ENCODE measurements at regions not wholly inside any gene's neighbourhood (a gene's known extent, or its start where the extent isn't known, plus 50 kb on each side); places are given as distances from the start of the nearest gene placed in this dataset.

DNA sequence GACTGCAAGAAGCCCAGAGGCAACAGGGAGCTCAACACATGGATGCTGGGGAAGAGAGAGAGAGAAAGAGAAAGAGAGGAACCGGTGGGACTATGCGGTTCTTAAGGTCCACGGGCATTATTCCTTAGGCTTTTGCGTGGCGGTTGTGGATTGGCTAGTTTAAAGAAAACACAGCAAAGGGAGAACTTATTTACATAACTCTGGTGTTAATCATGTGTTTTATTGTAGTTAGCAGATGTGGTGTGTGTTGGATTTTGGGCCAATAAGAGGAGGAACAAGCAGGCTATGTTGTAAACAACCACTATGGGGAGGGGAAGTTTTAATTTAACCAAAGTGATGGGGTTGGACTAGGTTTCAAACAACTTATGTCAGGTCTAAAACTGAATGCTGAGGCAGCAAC lies 275.3 kb upstream of the KLF12 start:
- no peak for DNase-seq (ENCODE audit: low read depth in 2 of 2)

DNA sequence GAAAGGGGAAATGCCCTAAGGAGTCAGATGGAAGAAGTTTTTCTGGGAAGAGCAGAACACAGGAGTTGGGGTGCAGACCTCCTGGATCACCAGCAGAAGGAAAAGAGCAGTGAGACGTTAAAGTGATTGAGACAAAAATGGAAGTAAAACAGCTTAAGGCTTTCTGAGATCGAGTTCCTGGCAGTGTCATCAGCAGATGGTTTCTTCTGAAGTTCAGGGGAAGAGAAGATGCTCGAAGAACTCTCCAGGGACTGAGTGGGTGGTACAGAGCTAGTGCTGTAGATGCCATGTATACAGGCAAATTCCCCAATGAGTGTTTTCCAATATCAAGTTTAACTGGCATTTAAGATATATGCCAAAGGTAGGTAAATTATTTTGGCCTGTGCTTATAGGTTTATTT lies 272.2 kb upstream of the KLF12 start:
- DNase-seq (ENCODE audit: low read depth in 2 of 2): no peak

DNA sequence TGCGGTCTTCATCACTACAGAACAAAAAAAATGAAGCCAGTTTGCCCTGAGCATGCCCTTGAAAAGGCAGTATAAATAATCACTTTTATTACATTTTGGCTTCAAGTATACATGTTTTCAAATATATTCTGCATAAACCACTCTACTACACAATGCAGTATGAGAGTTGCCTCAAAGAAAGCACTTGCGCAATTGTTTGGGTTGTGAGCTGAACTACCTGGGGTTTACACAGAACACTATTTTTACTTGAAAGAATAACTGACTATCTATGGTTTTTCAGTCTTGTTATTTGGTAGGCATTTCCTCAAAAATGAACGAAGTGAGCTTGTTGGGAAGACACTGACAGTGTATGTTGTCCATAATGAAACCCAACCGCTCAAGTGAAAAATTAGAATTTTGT lies 264.4 kb upstream of the KLF12 start:
- DNase-seq (ENCODE audit: low read depth in 2 of 2): no peak

DNA sequence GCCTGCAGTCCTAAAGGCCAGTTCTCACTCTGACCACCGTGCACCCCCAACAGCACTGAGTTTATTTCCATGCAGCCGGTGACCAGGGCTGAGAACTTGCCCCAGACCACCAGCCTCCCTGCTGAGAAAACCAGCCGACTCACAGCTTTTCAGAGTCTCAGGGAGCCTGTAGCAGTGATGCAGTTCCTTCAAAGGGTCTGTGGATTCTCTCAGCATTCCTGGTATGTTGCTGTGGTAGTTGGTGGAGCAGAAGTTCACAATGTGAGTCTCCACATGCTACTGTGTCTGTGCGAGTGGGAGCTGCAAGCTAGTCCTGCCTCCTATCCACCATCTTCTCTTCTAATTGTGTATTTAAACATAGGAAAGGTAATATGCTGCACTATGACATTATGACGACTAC lies 254.9 kb upstream of the KLF12 start:
- no peak for DNase-seq (ENCODE audit: low read depth in 2 of 2)

DNA sequence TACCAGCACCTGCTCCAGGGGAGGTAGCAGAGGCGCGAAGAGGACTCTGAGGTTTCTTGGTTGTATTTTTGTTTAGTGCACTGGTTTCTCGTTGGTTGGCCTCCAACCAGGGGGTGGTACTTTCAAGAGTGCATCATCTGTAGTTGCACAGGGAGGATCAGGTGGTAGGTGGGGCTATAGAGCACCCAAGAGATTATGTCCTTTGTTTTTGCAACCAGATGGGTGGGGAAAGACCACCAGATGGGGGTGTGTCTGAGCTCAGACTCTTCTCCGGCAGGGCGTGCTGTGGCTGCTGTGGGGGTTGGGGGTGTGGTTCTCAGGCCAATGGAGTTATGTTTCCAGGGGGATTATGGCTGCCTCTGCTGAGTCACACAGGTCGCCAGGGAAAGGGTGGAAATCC lies 254.4 kb upstream of the KLF12 start:
- DNase-seq (ENCODE audit: low read depth in 2 of 2): no peak

DNA sequence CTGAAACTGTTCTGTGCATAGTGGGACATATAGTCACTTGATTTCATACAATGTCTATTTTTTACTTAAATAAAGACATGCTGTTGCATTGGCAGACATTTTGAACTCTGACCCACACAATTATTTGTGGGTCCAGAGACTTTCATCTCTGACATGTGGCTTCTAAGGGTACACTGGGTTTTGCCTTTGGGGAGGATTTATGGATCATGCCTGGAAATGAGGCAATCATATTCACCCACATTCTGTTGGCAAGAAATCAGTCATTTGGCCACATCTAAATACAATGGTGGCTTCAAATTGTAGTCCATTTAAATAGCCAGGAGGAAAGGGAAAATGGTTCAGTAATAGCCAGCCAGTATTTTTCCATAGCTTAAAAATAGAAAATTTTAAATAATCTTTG lies 238.3 kb upstream of the KLF12 start:
- no peak for DNase-seq (ENCODE audit: low read depth in 2 of 2)

DNA sequence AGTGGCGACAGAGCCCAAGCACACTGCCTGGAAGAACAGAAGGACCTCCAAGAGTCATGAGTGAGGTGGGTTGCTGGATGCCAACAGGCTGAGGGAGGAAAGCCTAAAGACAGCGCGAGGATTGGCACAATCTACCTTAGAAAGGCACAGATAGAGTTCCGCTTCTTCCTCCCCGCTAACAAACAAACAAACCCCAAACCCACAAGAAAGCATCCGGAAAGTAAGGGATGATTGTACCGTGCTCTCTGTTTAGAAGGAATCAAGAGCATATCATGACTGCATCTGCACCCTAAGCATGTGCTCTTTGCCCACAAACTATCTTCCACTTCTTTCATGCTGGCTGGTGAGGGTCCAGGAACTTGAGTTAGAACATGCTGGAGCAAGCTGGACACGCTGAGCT lies 233.0 kb upstream of the KLF12 start:
- DNase-seq (ENCODE audit: low read depth in 2 of 2): no peak

DNA sequence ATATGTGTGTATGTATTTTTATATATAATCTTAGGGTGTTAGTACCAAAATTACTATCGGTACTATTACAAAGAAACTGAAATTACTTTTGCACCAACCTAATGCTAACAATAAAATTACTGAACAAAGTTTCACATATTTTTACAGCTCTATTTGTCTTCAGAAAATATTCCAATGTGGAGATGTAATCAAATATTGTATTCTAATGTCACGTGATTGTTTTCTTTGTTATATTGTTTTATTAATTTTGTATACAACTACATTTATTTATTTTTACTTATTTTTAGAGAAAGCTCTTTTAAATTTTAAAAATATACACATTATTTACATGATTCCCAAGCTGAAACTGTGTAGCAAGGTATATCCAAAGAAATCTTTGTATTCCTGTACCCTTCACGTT lies 227.1 kb upstream of the KLF12 start:
- DNase-seq (ENCODE audit: low read depth in 2 of 2): no peak

DNA sequence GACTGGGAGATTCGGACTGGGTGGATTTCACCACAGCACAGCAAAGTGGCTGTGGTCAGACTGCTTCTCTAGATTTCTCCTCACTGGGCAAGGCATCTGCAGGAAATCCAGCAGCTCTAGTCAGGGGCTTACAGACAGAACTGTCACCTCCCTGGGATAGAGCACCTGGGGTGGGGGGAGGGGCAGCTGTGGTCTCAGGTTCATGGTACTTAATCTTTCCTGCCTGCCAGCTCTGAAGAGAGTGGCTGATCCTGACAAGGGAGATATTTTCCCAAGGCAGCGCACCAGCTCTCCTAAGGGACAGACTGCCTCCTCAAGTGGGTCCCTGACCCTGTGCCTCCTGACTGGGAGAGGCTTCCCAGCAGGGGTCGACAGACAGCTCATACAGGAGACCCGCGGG lies 212.8 kb upstream of the KLF12 start:
- DNase-seq (ENCODE audit: low read depth in 2 of 2): no peak

DNA sequence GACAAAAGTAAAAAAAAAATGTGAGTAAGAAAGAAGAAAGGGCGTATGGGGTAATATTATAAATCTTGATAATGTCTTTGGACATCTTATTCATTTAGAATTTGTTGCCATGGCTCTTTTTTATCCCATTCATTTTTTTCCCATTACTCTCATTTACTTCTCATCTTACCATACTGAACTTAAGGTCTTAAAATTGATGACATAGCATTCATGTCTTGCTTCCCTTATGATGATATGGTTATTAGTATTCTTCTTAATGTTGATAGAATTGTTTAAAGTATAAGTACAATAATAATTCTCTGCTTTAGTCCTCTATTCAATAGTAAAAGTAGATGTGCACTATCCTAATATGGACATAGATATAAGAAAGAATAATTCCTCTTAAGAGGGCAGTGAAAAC lies 204.1 kb upstream of the KLF12 start:
- DNase-seq (ENCODE audit: low read depth in 2 of 2): no peak

DNA sequence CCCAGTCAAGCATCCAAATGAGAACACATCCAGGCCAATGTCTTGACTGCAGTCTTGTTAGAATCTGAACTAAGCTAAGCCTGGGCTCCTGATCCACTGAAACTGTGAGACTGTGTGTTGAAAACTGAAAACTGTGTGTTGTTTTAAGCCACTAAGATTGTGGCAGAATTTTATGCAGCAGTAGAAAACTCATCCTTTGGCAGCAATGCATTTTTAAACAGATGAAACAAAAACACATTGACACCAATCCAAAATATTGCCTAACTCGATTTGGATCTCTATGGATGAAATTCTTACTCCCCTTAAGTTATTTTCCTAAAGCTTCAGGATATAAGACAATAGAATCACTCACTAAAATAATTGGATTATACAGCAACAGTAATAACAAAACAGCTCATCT lies 202.3 kb upstream of the KLF12 start:
- no peak for DNase-seq (ENCODE audit: low read depth in 2 of 2)

DNA sequence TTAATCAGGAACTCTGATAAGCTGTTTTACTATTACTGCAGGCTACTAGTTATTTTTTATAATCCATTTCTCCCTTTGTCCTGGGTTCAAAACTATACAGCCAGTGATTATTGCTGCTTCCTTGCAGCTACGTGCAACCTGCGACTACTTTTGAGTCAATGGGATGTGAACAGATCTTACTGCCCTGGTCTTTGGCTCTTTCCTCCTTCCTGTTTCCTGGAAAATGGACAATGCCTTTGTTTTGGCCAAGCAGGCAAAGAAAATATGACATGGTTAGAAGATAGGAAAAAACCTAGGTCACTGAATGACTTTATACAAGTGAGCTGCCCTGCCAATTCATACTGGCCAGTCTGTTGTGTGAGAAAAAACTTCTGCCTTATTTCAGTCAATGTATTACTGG lies 201.2 kb upstream of the KLF12 start:
- no peak for DNase-seq (ENCODE audit: low read depth in 2 of 2)

DNA sequence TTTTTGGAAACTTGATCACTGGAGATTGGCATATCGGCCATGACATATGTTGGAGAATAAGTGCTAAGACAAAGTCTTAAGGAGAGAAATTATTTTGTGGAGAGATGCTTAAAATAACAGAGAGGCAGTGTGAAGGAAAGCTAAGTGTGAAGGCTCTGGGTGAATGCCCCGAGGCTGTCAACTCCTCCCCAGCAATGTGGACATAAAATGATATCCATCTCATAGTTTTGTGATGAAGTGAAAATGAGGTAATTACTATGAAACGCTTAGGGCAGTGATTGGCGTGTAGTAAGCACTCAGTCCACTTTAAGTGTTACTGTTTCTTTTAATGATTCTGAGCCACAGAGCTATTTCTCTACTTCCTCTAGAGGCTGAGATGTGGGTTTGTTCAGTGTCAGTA lies 195.8 kb upstream of the KLF12 start:
- no peak for DNase-seq (ENCODE audit: low read depth in 2 of 2)

DNA sequence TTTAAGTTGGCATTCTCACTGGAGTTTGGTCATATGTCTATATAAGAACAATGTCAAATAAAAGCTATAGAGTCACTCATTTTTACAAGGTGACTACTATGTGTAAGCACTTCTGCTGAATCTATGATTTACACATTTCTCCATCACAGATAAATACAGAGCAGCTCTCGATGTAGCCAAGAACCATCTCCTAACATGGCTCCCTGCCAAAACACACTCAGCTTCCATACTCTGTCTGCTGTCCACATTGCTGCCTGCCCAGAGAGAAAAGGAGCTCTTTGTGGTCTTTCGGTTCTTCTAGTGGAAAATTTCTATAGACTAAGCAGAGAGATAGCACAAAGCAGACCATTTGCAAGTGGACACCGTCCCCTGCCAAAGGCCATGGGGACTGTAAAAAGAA lies 190.9 kb upstream of the KLF12 start:
- no peak for DNase-seq (ENCODE audit: low read depth in 2 of 2)

DNA sequence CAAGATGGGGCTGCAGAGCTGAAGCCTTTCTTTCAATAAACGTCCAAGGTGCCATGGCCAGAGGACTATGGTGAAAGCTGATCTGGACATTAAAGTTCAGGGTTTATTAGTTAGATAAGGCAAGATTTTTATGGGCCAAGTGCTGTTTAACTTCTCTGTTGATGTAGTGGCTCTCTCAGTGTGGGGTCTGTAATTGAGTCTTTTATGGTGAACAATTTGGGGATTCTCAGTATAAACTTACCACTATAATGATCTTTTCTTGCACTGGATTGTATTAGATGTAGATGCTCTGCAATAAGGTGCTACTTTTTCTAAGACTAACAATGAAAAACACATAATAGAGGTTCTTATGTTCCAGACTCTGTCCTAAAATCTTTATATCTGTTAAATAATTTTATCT lies 190.1 kb upstream of the KLF12 start:
- no peak for DNase-seq (ENCODE audit: low read depth in 2 of 2)

DNA sequence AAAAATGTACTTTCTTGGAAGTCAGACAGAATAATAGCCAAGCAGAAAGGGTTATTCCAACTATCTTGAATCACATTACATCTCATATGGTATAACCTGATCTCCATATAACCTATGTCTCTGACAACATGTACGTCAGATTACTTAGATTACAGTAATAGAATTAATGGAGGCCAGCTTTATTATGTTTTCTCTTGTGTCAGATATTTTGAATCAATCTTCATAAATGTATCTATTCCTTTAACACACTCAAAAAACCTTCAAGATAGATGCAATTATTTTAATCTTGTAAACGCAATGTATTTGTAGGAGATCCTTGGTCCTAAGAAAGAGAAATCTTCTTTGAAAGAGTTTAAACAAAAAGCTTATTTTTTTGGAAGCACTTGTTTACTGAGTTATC lies 188.4 kb upstream of the KLF12 start:
- DNase-seq (ENCODE audit: low read depth in 2 of 2): no peak

DNA sequence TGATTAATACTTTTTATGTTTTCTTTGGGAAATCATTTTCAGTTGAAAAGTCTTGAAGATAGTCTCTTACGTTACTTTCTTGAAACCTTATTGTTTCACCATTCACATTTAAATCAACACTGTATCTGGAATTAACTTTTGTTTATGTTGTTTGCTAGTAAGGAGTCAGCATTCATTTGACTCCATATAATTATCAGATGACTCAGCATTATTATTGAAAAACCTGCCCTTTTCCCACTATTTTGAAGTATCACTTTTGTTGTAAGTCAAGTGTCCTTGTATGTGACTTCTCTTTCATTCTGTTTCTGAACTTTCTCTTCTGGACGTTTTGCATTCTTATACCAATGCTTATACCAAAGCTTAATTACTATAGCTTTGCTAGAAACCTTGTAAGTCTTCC lies 186.1 kb upstream of the KLF12 start:
- DNase-seq (ENCODE audit: low read depth in 2 of 2): no peak

DNA sequence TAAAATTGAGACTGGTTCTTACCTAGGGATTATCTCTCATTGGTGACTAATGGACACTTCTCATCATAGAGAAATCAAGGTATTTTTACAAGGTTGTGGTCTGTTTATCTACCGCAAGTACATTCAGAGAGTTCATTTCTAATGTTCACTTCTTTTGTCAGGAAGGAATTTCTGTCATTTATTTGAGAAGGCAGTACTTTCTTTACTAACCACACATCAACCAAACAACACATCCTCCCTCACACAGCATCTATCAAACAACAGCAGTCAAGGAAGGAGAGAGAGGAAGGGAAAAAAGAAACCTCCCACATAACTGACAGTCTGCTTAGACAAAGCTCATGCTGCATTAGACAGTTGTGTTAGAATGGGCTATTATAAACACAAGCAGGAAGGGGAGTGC lies 182.3 kb upstream of the KLF12 start:
- DNase-seq (ENCODE audit: low read depth in 2 of 2): no peak

DNA sequence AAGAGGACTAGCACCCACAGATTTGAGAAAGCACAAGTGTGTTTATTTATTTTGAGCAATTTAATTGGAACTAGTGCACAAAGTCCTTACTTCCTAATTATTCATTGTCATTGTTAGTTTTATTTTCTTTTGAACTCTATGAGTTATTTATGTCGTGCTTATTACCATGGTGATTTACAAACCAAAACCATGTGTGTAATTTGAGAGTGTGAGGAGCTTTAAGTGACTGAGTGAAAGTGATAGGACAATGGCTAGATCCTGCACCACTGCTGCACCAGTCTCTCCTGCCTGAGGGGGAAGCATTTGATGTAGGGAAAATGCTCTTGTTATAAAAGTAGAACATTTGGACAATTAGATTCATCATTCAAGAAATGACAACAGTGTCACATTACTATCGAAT lies 172.3 kb upstream of the KLF12 start:
- no peak for DNase-seq (ENCODE audit: low read depth in 2 of 2)

DNA sequence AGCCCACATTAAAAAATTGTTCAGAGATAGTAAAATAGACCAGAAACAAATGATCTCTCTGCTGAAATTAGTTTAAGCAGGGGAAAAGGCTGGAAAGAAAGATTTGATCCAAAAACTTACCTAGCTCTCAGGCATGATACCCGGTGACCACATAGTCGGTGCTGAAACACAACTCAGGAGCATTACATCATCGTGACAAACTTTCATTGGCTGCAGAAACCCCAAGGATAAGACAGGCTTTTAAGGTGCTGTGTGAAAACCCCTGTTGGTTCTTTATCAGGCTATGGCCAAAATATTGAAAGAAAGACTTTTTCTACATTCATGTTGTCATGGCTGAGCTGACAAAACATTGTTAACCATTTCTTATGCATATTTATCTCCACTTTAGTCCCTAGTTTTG lies 171.7 kb upstream of the KLF12 start:
- no peak for DNase-seq (ENCODE audit: low read depth in 2 of 2)

DNA sequence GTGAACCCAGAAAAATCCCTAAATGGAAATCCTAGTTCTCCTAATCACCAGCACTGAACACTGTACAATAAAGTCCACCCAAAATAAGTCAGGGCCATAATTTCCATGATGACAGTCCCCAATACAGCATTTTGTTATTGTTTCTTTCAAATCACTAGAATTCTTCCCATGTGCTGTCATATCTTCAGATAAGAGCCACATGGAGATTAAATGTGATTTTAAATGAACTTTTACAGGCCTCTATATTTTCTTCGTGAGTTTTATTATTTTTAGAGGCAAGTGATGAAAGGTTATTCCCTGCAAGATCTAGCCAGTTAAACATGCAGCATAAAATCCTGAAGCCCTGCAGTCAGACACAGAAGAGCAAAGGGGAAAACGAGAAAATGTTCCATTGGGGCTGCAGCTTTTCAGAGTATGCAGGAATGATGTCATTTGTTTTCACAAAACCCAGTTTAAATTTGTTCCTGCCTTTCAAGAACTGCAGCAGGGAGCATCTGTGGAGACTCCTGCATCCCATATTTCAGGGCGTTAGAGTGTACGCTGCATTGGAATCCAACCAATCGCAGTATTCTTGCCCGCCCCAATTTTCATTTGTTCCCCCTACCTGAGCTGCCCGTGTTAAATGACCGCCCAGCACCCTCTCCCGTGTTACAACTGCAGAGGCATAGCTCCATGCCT lies 167.2 kb upstream of the KLF12 start:
- DNase-seq (ENCODE audit: low read depth in 2 of 2): no peak

DNA sequence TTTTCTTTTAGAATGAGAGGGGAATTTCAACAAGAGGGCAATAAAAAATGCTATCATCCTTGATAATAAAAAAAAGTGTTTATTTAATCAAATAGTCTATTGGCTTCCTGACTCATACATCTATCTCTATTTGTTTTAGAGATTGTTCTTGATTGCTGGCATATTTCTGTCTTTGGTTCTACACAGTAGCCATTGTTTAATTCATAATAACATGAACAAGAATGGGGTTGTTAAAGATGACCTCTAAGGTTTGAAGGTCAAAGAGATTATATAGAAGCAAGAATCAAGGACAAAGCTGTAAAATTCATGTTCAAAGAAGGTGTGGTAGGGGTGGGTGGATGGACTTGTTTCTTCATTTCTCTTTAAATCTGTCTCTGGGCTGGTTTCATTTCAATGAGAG lies 166.0 kb upstream of the KLF12 start:
- DNase-seq (ENCODE audit: low read depth in 2 of 2): no peak

DNA sequence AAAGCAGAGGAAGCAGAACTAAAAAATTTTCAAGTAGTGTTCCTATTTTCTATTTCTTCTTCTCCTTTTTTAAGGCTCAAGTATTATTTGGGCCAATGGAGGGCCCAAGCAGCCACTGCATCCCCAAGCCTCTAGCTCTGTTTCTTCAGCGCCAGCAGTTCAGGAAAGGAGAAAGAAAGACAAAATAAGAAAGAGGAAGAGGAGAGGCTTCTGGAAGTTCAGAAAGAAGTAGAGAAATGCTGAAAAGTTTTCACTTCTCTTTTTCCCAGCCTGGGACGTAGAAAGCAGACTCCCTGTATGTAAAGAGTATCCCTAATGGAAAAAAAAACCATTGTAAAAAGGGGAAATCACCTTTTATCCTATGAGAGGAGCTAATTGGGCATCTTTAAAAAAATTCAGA lies 165.5 kb upstream of the KLF12 start:
- DNase-seq (ENCODE audit: low read depth in 2 of 2): no peak

DNA sequence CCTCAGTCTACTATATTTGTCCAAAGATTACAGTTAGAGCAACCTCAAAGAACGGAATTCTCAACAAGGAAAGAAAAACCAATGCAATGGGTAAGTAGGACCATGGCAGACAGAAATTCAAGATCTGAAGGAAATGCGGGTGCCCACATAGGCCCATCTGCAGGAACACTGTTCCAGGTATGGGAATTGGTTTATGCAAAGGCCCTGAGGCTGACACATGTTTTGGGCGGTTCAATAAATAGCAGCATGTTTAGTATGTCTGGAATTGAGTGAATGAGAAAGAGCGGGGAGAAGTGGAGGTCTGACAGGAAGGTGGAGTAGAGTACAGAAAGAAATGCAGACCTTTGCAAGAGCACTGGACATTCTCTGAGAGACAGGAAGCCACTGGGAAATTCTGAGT lies 164.7 kb upstream of the KLF12 start:
- DNase-seq (ENCODE audit: low read depth in 2 of 2): no peak

All from stimulated activated CD4-positive, alpha-beta T cell treated with anti-CD3 and anti-CD28 coated beads, Interleukin-4, amount 100 ng/mL, for 48 hours (primary cell).